Mammary epithelial cell (primary cell): ENCODE measurements at regions not wholly inside any gene's neighbourhood (a gene's known extent, or its start where the extent isn't known, plus 50 kb on each side); places are given as distances from the start of the nearest gene placed in this dataset.

ENCODE experiments used
- EZH2 ChIP-seq: IDR thresholded peaks from 2 replicates; pipeline ENCODE4 v1.6.1; 2012; ENCODE audit warnings: low read length, inconsistent platforms, borderline replicate concordance
- TF ChIP-seq, protein P1 (sequence below), 2 donors: IDR thresholded peaks in 1 of 2; conservative IDR thresholded peaks in 1 of 2; 2 replicates each; pipeline ENCODE4 v1.5.1; 2011 to 2012; ENCODE audit warnings: inconsistent platforms in 2 of 2, low read length in 2 of 2, mild to moderate bottlenecking in 2 of 2, control low read depth in 1 of 2, low read depth in 1 of 2; ENCODE audit not compliant: insufficient read depth in 1 of 2; ENCODE audit errors: extremely low read depth in 1 of 2

DNA sequence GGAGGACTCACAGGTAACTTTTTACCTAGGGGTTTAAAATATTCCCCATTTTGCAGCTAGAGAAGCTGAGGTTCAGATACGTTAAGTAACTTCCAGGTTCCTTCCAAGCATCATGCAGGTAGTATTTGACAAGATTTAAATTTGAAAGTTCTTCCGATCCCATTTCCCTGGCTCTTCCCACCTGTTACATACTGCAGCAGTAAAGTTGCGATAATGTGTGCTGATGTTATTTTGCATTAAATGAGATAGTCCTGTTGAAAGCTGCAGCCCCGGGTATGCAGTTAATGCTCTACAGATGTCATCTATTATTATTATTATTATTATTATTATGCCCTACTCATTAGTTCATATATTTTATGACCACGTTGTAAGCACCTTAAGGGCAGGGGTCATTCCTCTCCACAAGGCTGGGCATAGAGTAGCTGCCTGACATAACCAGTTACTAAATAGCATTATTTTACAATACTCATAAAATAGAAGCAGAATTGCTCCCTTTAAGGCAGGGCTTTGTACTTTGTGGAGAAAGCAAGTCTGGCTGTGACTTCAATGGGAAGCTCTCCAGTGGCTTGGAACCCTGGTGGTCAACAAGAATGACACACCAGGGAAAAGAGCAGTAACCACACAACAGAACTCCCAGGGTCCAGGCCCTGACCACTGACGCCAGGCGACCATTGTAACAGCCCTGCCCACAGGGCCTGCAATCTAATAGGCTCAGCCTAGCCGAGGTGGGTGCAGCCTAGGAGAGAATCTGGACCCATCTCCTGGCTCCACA lies 90.8 kb upstream of the CALM2 start:
- TF ChIP-seq, protein P1, sequence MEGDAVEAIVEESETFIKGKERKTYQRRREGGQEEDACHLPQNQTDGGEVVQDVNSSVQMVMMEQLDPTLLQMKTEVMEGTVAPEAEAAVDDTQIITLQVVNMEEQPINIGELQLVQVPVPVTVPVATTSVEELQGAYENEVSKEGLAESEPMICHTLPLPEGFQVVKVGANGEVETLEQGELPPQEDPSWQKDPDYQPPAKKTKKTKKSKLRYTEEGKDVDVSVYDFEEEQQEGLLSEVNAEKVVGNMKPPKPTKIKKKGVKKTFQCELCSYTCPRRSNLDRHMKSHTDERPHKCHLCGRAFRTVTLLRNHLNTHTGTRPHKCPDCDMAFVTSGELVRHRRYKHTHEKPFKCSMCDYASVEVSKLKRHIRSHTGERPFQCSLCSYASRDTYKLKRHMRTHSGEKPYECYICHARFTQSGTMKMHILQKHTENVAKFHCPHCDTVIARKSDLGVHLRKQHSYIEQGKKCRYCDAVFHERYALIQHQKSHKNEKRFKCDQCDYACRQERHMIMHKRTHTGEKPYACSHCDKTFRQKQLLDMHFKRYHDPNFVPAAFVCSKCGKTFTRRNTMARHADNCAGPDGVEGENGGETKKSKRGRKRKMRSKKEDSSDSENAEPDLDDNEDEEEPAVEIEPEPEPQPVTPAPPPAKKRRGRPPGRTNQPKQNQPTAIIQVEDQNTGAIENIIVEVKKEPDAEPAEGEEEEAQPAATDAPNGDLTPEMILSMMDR (conservative IDR thresholded peaks at IDR 0.05 in 1 of 2, IDR thresholded peaks at IDR 0.05 in 1 of 2; ENCODE audit: extremely low read depth in 1 of 2, insufficient read depth in 1 of 2, low read depth in 1 of 2, low read length in 2 of 2): no peak
- no peak for TF ChIP-seq EZH2
